Psoas muscle (tissue), 7 donors: ENCODE measurements at regions not wholly inside any gene's neighbourhood (a gene's known extent, or its start where the extent isn't known, plus 50 kb on each side); places are given as distances from the start of the nearest gene placed in this dataset.
A peak's percentile ranks its signal among the peaks of the same experiment; 100 is the strongest.

Experiments
- ATAC-seq, 4 donors: fragments of 200-7000 bp; cut with Tn5 transposase; one replicate each; pipeline ENCODE4 v1.9.1; 2020; ENCODE audit warnings: moderate library complexity in 3 of 4, mild to moderate bottlenecking in 2 of 4
- DNase-seq, 2 donors: peaks; one replicate each; pipeline ENCODE4 v3.0.0-alpha.2; 2020
- H3K27ac ChIP-seq: fragments of 200-600 bp; one replicate; pipeline ENCODE4 v1.8.0; 2022
- H3K27me3 ChIP-seq, 3 donors: fragments of 200-600 bp in 1 of 3; one replicate each; pipeline versions ENCODE4 v1.6.1 to v1.8.0; 2013 to 2022; ENCODE audit warnings: low read length in 2 of 3, mild to moderate bottlenecking in 2 of 3, moderate library complexity in 1 of 3; ENCODE audit not compliant: insufficient read depth in 3 of 3
- H3K36me3 ChIP-seq, 2 donors: fragments of 200-600 bp in 1 of 2; one replicate each; pipeline versions ENCODE4 v1.6.1 to v1.8.0; 2013 to 2022; ENCODE audit warnings: low read depth in 1 of 2, mild to moderate bottlenecking in 1 of 2, moderate library complexity in 1 of 2; ENCODE audit not compliant: insufficient read depth in 1 of 2
- H3K4me1 ChIP-seq: fragments of 200-600 bp; one replicate; pipeline ENCODE4 v1.8.0; 2022
- H3K4me3 ChIP-seq: fragments of 200-600 bp; one replicate; pipeline ENCODE4 v1.8.0; 2022; ENCODE audit warnings: mild to moderate bottlenecking
- H3K9me3 ChIP-seq: fragments of 200-600 bp; one replicate; pipeline ENCODE4 v1.8.0; 2022
- CTCF ChIP-seq: fragments of 200-600 bp; IDR thresholded peaks from one replicate; pipeline ENCODE4 v1.8.0; 2022; ENCODE audit warnings: antibody characterized with exemption
- WGBS, 3 donors: extraction: QIAGEN DNeasy Blood & Tissue Kit; methylation state at CpG; one replicate each; pipeline versions ENCODE4 v1.1.6 to v1.1.7; 2013; 5-methylcytosine and 5-hydroxymethylcytosine counted together
- intact Hi-C, 2 donors: fragments of 100-400 bp; cut with DNase I; formaldehyde crosslinking; loops; one replicate each; pipeline versions ENCODE4 v1.11.0 to v1.14.2; 2022
- donor health status: healthy with polysubstance abuse.
- donor health status: DM: no; HTN: no; CAD: no; lungs with moderate emphysema.
- donor health status: Bipolar disorder and iron deficiency.
- donor health status: healthy.
- donor health status: DM: yes; HTN: yes; CAD: no.
- donor health status: DM: no; HTN: no; CAD: no.
- donor health status: DM: yes; HTN: yes; CAD: no.

GRCh38 chr2:167759531-167759930, 487.9 kb downstream of the STK39 start:
- H3K27me3 ChIP-seq, result no peaks in the 10 kb centered on the region
- TF ChIP-seq CTCF, result no peak
- no peak overlapping the region for H3K4me3 ChIP-seq
- H3K36me3 ChIP-seq, result no peaks in the 10 kb centered on the region
- no peaks in the 10 kb centered on the region for H3K9me3 ChIP-seq
- WGBS, 3 donors, result 95% methylated on average over 3 of the region's 3 CpGs
- no peak overlapping the region for H3K27ac ChIP-seq
- DNase-seq (no peak), ATAC-seq (peak in 1 of 4 donors; percentile 47)
- intact Hi-C loops, result no loop called here
- H3K4me1 ChIP-seq, result no peaks in the 10 kb centered on the region

- H3K9me3 ChIP-seq, result no peaks in the 10 kb centered on the region
Observed at GRCh38 chr2:167758292-167758691, 489.1 kb downstream of the STK39 start.

GRCh38 chr2:167756446-167756845, 490.9 kb downstream of the STK39 start:
- Histone ChIP-seq H3K4me3 (peak overlapping the region; percentile 13), H3K27me3 (no peaks in the 10 kb centered on the region), H3K9me3 (no peaks in the 10 kb centered on the region), H3K4me1 (peaks cover 15% of the 10 kb centered on the region), H3K36me3 (no peaks in the 10 kb centered on the region), H3K27ac (no peak overlapping the region)
- WGBS, 3 donors, result 56 to 60% (median 57%) methylated on average over 9 of the region's 9 CpGs
- TF ChIP-seq CTCF, result no peak
- intact Hi-C loops, result no loop called here
- no peak for ATAC-seq
- DNase-seq, result no peak

More at GRCh38 chr2:167758292-167758691, 489.1 kb downstream of the STK39 start:
- DNase-seq (no peak), ATAC-seq (no peak)
- no peak overlapping the region for H3K4me3 ChIP-seq
- H3K27me3 ChIP-seq, result no peaks in the 10 kb centered on the region
- no peak for TF ChIP-seq CTCF
- peaks cover 6% of the 10 kb centered on the region for H3K4me1 ChIP-seq
- H3K27ac ChIP-seq, result no peak overlapping the region
- intact Hi-C loops, result no loop called here
- no peaks in the 10 kb centered on the region for H3K36me3 ChIP-seq
- 78 to 87% (median 79%) methylated on average over 6 of the region's 6 CpGs for WGBS, 3 donors

GRCh38 chr2:167753142-167753541, 494.3 kb downstream of the STK39 start:
- Histone ChIP-seq H3K4me1 (peaks cover 20% of the 10 kb centered on the region), H3K9me3 (no peaks in the 10 kb centered on the region), H3K27ac (no peak overlapping the region), H3K36me3 (no peaks in the 10 kb centered on the region), H3K27me3 (no peaks in the 10 kb centered on the region), H3K4me3 (no peak overlapping the region)
- TF ChIP-seq CTCF, result no peak
- 67 to 85% (median 81%) methylated on average over 3 of the region's 3 CpGs for WGBS, 3 donors
- intact Hi-C loops, result loop anchor here in 1 of 2 donors (5.0 kb wide), 1 partner anchor 74 kb away; no protein-coding TSS in a partner anchor
- ATAC-seq, result no peak
- DNase-seq, result no peak

- Histone ChIP-seq H3K4me1 (peaks cover 20% of the 10 kb centered on the region), H3K27ac (peak overlapping the region; percentile 31), H3K36me3 (no peaks in the 10 kb centered on the region), H3K4me3 (no peak overlapping the region), H3K27me3 (no peaks in the 10 kb centered on the region), H3K9me3 (no peaks in the 10 kb centered on the region)
- no peak for TF ChIP-seq CTCF
- WGBS, 3 donors, result 30 to 64% (median 52%) methylated on average over 1 of the region's 1 CpG
- ATAC-seq (no peak), DNase-seq (no peak)
- intact Hi-C loops, result loop anchor here in 1 of 2 donors (5.0 kb wide), 1 partner anchor 75 kb away; no protein-coding TSS in a partner anchor
Observed at GRCh38 chr2:167752734-167753133, 494.7 kb downstream of the STK39 start.
